DOHH2 (cell line): ENCODE measurements at regions not wholly inside any gene's neighbourhood (a gene's known extent, or its start where the extent isn't known, plus 50 kb on each side); places are given as distances from the start of the nearest gene placed in this dataset.

Experiments
- CTCF ChIP-seq: fragments of 200-600 bp; sonication (generic); IDR thresholded peaks from one replicate; pipeline ENCODE4 v1.5.1; 2014; ENCODE audit warnings: antibody characterized with exemption, mild to moderate bottlenecking, low read depth, low read length; ENCODE audit not compliant: poor library complexity, severe bottlenecking
- EZH2phosphoT487 ChIP-seq: fragments of 200-600 bp; sonication (generic); IDR thresholded peaks from 2 replicates; pipeline ENCODE4 v1.6.1; 2017; ENCODE audit warnings: borderline replicate concordance, mild to moderate bottlenecking, antibody characterized with exemption, low read length, moderate library complexity, mixed read lengths

GRCh38 chr7:42624471-42624870, 287.4 kb downstream of the C7orf25 start:
- TF ChIP-seq CTCF (no peak), EZH2phosphoT487 (no peak)
